ENCODE measurements at regions not wholly inside any gene's neighbourhood (a gene's known extent, or its start where the extent isn't known, plus 50 kb on each side); places are given as distances from the start of the nearest gene placed in this dataset.

GRCh38 chr10:62577076-62577475, 202.9 kb downstream of the ZNF365 start:
- Histone ChIP-seq H3K36me3 (ENCODE audit: control insufficient read depth in 4 of 4, insufficient read depth in 4 of 4, low read length in 3 of 4) (no peaks in the 10 kb centered on the region), H3K4me3 (ENCODE audit: control insufficient read depth in 1 of 7, extremely low read depth in 1 of 7, insufficient read depth in 4 of 7, low read depth in 2 of 7, low read length in 6 of 7) (no peak overlapping the region), H3K27ac (ENCODE audit: insufficient read depth in 1 of 2, low read depth in 1 of 2, low read length in 2 of 2, poor library complexity in 1 of 2, severe bottlenecking in 2 of 2) (no peak overlapping the region), H3K4me1 (ENCODE audit: control extremely low read depth in 1 of 4, control insufficient read depth in 4 of 4, insufficient read depth in 4 of 4, low read length in 3 of 4) (no peaks in the 10 kb centered on the region), H3K27me3 (replicated peaks in 2 of 5; ENCODE audit: control insufficient read depth in 4 of 5, insufficient read depth in 5 of 5, low read length in 4 of 5) (peaks cover 0 to 3% (median 0%) of the 10 kb centered on the region in 5 experiments), H3K9me3 (ENCODE audit: control extremely low read depth in 1 of 5, control insufficient read depth in 4 of 5, insufficient read depth in 2 of 5, low read depth in 1 of 5, low read length in 4 of 5) (no peaks in the 10 kb centered on the region)
- CTCF ChIA-PET: interaction anchor here (0.7 to 1.6 kb wide), 2 partner anchors 85 to 508 kb away, joined by 4 to 5 read pairs; no protein-coding TSS in a partner anchor
- POLR2A ChIA-PET: no interaction called here
- no CpG with 5 or more reads among the region's 4 CpGs for WGBS (ENCODE audit: insufficient coverage)
- no peak for DNase-seq

DNA sequence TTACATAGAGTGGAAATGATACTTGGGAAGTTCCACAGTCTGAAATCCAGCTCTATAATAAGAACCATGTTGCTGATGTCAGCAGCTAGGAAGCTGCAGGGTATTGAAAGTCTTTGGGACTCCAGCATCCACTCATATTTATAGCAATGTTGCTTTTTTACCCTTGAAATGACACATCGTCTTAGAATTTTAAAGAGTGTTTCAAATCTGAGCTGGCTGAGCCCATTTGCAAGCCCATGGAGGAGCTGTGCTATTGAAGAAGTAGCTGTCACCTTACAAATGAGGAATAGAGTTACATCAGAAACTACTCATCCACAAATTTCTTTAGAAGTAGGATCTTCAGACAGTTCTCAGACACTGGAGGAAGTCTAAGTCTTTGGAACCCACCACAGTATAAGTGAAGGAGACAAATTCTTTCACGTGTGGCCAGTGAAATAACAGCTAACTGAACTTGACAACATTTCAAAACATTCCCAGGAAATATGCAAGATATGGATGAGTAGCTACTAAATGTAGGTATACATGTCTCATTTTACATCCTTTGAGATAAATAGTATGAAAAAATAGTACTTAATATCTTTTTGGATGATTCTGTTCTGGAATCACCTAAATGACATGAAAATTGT, 203.6 kb downstream of the ZNF365 start:
- ChIA-PET POLR2A (no interaction called here), CTCF (interaction anchor here (1.6 kb wide), 1 partner anchor 507 kb away, joined by 4 read pairs; no protein-coding TSS in a partner anchor)
- no peaks in the 10 kb centered on the region for H3K36me3 ChIP-seq (ENCODE audit: control insufficient read depth in 4 of 4, insufficient read depth in 4 of 4, low read length in 3 of 4)
- no peaks in the 10 kb centered on the region for H3K9me3 ChIP-seq (ENCODE audit: control extremely low read depth in 1 of 5, control insufficient read depth in 4 of 5, insufficient read depth in 2 of 5, low read depth in 1 of 5, low read length in 4 of 5)
- no peak for DNase-seq
- no peak overlapping the region for H3K4me3 ChIP-seq (ENCODE audit: control insufficient read depth in 1 of 7, extremely low read depth in 1 of 7, insufficient read depth in 4 of 7, low read depth in 2 of 7, low read length in 6 of 7)
- H3K27ac ChIP-seq (ENCODE audit: insufficient read depth in 1 of 2, low read depth in 1 of 2, low read length in 2 of 2, poor library complexity in 1 of 2, severe bottlenecking in 2 of 2): no peak overlapping the region
- H3K4me1 ChIP-seq (ENCODE audit: control extremely low read depth in 1 of 4, control insufficient read depth in 4 of 4, insufficient read depth in 4 of 4, low read length in 3 of 4): no peaks in the 10 kb centered on the region
- WGBS (ENCODE audit: insufficient coverage): no CpG with 5 or more reads among the region's 2 CpGs
- peaks cover 0 to 3% (median 0%) of the 10 kb centered on the region in 5 experiments for H3K27me3 ChIP-seq (replicated peaks in 2 of 5; ENCODE audit: control insufficient read depth in 4 of 5, insufficient read depth in 5 of 5, low read length in 4 of 5)

DNA sequence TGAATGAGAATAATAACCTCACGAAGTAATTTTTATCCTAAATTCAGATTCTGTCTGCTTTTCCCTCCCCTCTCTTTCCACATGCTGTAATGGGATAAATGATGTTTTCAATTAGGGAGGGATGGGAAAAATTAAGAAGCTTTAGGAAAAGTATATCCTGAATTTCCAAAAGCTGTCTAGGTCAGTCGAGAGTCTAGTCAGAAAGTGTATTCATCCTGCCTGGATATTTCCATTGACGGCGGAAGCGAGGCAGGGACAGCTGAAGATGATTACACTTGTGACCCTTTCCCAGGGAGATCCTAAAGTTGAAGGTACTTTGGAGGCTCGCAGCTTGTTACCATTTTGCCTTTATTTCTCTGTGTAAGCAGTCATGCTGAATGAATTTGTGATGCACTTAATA, 204.1 kb downstream of the ZNF365 start:
- Histone ChIP-seq H3K4me1 (ENCODE audit: control extremely low read depth in 1 of 4, control insufficient read depth in 4 of 4, insufficient read depth in 4 of 4, low read length in 3 of 4) (no peaks in the 10 kb centered on the region), H3K9me3 (ENCODE audit: control extremely low read depth in 1 of 5, control insufficient read depth in 4 of 5, insufficient read depth in 2 of 5, low read depth in 1 of 5, low read length in 4 of 5) (no peaks in the 10 kb centered on the region), H3K27ac (ENCODE audit: insufficient read depth in 1 of 2, low read depth in 1 of 2, low read length in 2 of 2, poor library complexity in 1 of 2, severe bottlenecking in 2 of 2) (no peak overlapping the region), H3K36me3 (ENCODE audit: control insufficient read depth in 4 of 4, insufficient read depth in 4 of 4, low read length in 3 of 4) (no peaks in the 10 kb centered on the region), H3K4me3 (ENCODE audit: control insufficient read depth in 1 of 7, extremely low read depth in 1 of 7, insufficient read depth in 4 of 7, low read depth in 2 of 7, low read length in 6 of 7) (no peak overlapping the region), H3K27me3 (replicated peaks in 2 of 5; ENCODE audit: control insufficient read depth in 4 of 5, insufficient read depth in 5 of 5, low read length in 4 of 5) (peaks cover 0 to 3% (median 0%) of the 10 kb centered on the region in 5 experiments)
- CTCF ChIA-PET: interaction anchor here (1.6 kb wide), 1 partner anchor 507 kb away, joined by 4 read pairs; no protein-coding TSS in a partner anchor
- DNase-seq: no peak
- POLR2A ChIA-PET: no interaction called here
- 94% methylated on average over 4 of the region's 6 CpGs for WGBS (ENCODE audit: insufficient coverage)

- Histone ChIP-seq H3K4me1 (ENCODE audit: control extremely low read depth in 1 of 4, control insufficient read depth in 4 of 4, insufficient read depth in 4 of 4, low read length in 3 of 4) (no peaks in the 10 kb centered on the region), H3K27ac (ENCODE audit: insufficient read depth in 1 of 2, low read depth in 1 of 2, low read length in 2 of 2, poor library complexity in 1 of 2, severe bottlenecking in 2 of 2) (no peak overlapping the region), H3K27me3 (replicated peaks in 2 of 5; ENCODE audit: control insufficient read depth in 4 of 5, insufficient read depth in 5 of 5, low read length in 4 of 5) (peaks cover 0 to 3% (median 0%) of the 10 kb centered on the region in 5 experiments), H3K36me3 (ENCODE audit: control insufficient read depth in 4 of 4, insufficient read depth in 4 of 4, low read length in 3 of 4) (no peaks in the 10 kb centered on the region), H3K9me3 (ENCODE audit: control extremely low read depth in 1 of 5, control insufficient read depth in 4 of 5, insufficient read depth in 2 of 5, low read depth in 1 of 5, low read length in 4 of 5) (no peaks in the 10 kb centered on the region), H3K4me3 (ENCODE audit: control insufficient read depth in 1 of 7, extremely low read depth in 1 of 7, insufficient read depth in 4 of 7, low read depth in 2 of 7, low read length in 6 of 7) (no peak overlapping the region)
- no peak for DNase-seq
- ChIA-PET CTCF (no interaction called here), POLR2A (no interaction called here)
- no CpG with 5 or more reads among the region's 1 CpG for WGBS (ENCODE audit: insufficient coverage)
Measured at GRCh38 chr10:62578916-62579315, 204.7 kb downstream of the ZNF365 start.

DNA sequence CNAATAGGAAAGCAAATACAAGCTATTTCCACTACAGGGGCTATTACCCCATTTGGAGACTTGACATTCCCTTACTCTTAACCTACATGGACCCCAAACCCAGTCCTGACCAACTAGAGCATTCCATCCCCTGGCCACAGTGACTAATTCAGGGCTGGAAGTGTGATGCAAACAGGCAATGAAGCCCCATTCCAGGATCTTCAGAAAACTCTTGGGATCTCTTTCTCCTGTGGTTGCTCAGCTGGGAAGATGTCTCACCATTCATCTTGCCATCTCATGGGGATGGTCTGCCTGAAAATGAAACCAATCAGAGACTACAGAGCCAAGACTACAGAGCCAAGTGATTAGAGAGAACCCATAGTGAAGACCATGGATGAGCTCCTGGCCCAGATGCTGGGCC, 206.2 kb downstream of the ZNF365 start:
- Histone ChIP-seq H3K4me3 (ENCODE audit: control insufficient read depth in 1 of 7, extremely low read depth in 1 of 7, insufficient read depth in 4 of 7, low read depth in 2 of 7, low read length in 6 of 7) (no peak overlapping the region), H3K27ac (ENCODE audit: insufficient read depth in 1 of 2, low read depth in 1 of 2, low read length in 2 of 2, poor library complexity in 1 of 2, severe bottlenecking in 2 of 2) (no peak overlapping the region), H3K36me3 (ENCODE audit: control insufficient read depth in 4 of 4, insufficient read depth in 4 of 4, low read length in 3 of 4) (no peaks in the 10 kb centered on the region), H3K9me3 (ENCODE audit: control extremely low read depth in 1 of 5, control insufficient read depth in 4 of 5, insufficient read depth in 2 of 5, low read depth in 1 of 5, low read length in 4 of 5) (no peaks in the 10 kb centered on the region), H3K27me3 (replicated peaks in 2 of 5; ENCODE audit: control insufficient read depth in 4 of 5, insufficient read depth in 5 of 5, low read length in 4 of 5) (peaks cover 0 to 3% (median 0%) of the 10 kb centered on the region in 5 experiments), H3K4me1 (ENCODE audit: control extremely low read depth in 1 of 4, control insufficient read depth in 4 of 4, insufficient read depth in 4 of 4, low read length in 3 of 4) (no peaks in the 10 kb centered on the region)
- ChIA-PET CTCF (interaction anchor here (1.0 kb wide), 1 partner anchor 19 kb away, joined by 3 read pairs; no protein-coding TSS in a partner anchor), POLR2A (no interaction called here)
- DNase-seq: no peak

- Histone ChIP-seq H3K9me3 (ENCODE audit: control extremely low read depth in 1 of 5, control insufficient read depth in 4 of 5, insufficient read depth in 2 of 5, low read depth in 1 of 5, low read length in 4 of 5) (no peaks in the 10 kb centered on the region), H3K27ac (ENCODE audit: insufficient read depth in 1 of 2, low read depth in 1 of 2, low read length in 2 of 2, poor library complexity in 1 of 2, severe bottlenecking in 2 of 2) (no peak overlapping the region), H3K27me3 (replicated peaks in 2 of 5; ENCODE audit: control insufficient read depth in 4 of 5, insufficient read depth in 5 of 5, low read length in 4 of 5) (peaks cover 0 to 3% (median 0%) of the 10 kb centered on the region in 5 experiments), H3K4me1 (ENCODE audit: control extremely low read depth in 1 of 4, control insufficient read depth in 4 of 4, insufficient read depth in 4 of 4, low read length in 3 of 4) (no peaks in the 10 kb centered on the region), H3K36me3 (ENCODE audit: control insufficient read depth in 4 of 4, insufficient read depth in 4 of 4, low read length in 3 of 4) (no peaks in the 10 kb centered on the region), H3K4me3 (ENCODE audit: control insufficient read depth in 1 of 7, extremely low read depth in 1 of 7, insufficient read depth in 4 of 7, low read depth in 2 of 7, low read length in 6 of 7) (no peak overlapping the region)
- no peak for DNase-seq
- CTCF ChIA-PET: interaction anchor here (1.0 kb wide), 1 partner anchor 18 kb away, joined by 3 read pairs; no protein-coding TSS in a partner anchor
- POLR2A ChIA-PET: no interaction called here
- 100% methylated on average over 2 of the region's 3 CpGs for WGBS (ENCODE audit: insufficient coverage)
Measured at GRCh38 chr10:62581351-62581750, 207.2 kb downstream of the ZNF365 start.

DNA sequence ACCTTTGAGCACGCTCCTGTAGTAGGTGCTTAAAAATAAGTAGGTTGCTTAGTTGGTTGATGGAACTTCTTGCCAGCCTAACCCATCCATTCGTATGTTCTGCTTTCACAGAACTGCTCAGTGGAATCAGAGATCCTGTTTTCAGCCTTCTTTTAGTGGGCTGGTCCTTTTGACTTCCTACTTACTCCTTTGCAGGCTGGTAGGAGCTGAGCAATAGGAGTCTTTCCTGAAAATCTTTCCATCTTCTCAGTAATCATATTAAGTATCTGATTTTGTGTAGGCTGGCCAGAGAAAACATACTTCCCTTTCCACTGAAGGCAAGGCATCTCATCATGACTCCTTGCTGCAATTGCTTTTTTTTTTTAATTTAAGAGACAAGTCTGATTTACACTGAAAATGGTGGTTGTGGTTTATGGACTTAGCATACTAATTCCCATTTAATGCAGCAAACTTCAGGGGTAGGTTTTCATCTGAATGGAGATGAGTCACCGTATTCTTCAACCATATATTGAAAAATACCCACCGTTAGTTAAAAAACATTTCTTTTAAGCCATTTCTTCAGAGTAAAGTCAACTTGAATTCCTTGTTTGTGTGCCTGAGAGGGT, 208.0 kb downstream of the ZNF365 start:
- no peaks in the 10 kb centered on the region for H3K36me3 ChIP-seq (ENCODE audit: control insufficient read depth in 4 of 4, insufficient read depth in 4 of 4, low read length in 3 of 4)
- no peak overlapping the region for H3K4me3 ChIP-seq (ENCODE audit: control insufficient read depth in 1 of 7, extremely low read depth in 1 of 7, insufficient read depth in 4 of 7, low read depth in 2 of 7, low read length in 6 of 7)
- ChIA-PET CTCF (no interaction called here), POLR2A (interaction anchor here (0.7 kb wide), 1 partner anchor 16 kb away, joined by 3 read pairs; no protein-coding TSS in a partner anchor)
- H3K27me3 ChIP-seq (replicated peaks in 2 of 5; ENCODE audit: control insufficient read depth in 4 of 5, insufficient read depth in 5 of 5, low read length in 4 of 5): peaks cover 0 to 3% (median 0%) of the 10 kb centered on the region in 5 experiments
- H3K4me1 ChIP-seq (ENCODE audit: control extremely low read depth in 1 of 4, control insufficient read depth in 4 of 4, insufficient read depth in 4 of 4, low read length in 3 of 4): no peaks in the 10 kb centered on the region
- no peak overlapping the region for H3K27ac ChIP-seq (ENCODE audit: insufficient read depth in 1 of 2, low read depth in 1 of 2, low read length in 2 of 2, poor library complexity in 1 of 2, severe bottlenecking in 2 of 2)
- no peak for DNase-seq
- H3K9me3 ChIP-seq (ENCODE audit: control extremely low read depth in 1 of 5, control insufficient read depth in 4 of 5, insufficient read depth in 2 of 5, low read depth in 1 of 5, low read length in 4 of 5): no peaks in the 10 kb centered on the region
- WGBS (ENCODE audit: insufficient coverage): 100% methylated on average over 3 of the region's 4 CpGs

All from common myeloid progenitor, CD34-positive (primary cell).